NCI-H510A treated with DMSO at 0.1 percent for 48 hours (cell line): ENCODE measurements at regions not wholly inside any gene's neighbourhood (a gene's known extent, or its start where the extent isn't known, plus 50 kb on each side); places are given as distances from the start of the nearest gene placed in this dataset.
"Not testable (repeated sequence)": the region's sequence is repeated elsewhere in the genome, so short reads cannot be mapped to it uniquely, and the experiment has no call there.

Experiments used
- DNase-seq: peaks from one replicate; lab custom pipeline; 2025; lab: John Stamatoyannopoulos, UW

- no peak for DNase-seq
Observed at GRCh38 chr15:35929740-35930444, 383.9 kb upstream of the DPH6 start.

- DNase-seq: no peak
Observed at GRCh38 chr15:35931799-35932341, 385.9 kb upstream of the DPH6 start.

GRCh38 chr15:35932531-35932930 lies 386.6 kb upstream of the DPH6 start:
- no peak for DNase-seq

GRCh38 chr15:35933531-35933930 lies 387.6 kb upstream of the DPH6 start:
- DNase-seq: no peak

- DNase-seq: no peak
Observed at GRCh38 chr15:35934383-35935049, 388.6 kb upstream of the DPH6 start.

- no peak for DNase-seq
Observed at GRCh38 chr15:35936284-35936683, 390.3 kb upstream of the DPH6 start.

GRCh38 chr15:35937380-35937779 lies 391.4 kb upstream of the DPH6 start:
- no peak for DNase-seq

- DNase-seq: no peak
Observed at GRCh38 chr15:35944945-35945585, 399.1 kb upstream of the DPH6 start.

- no peak for DNase-seq
Observed at GRCh38 chr15:35953424-35953823, 407.5 kb upstream of the DPH6 start.

- DNase-seq: no peak
Observed at GRCh38 chr15:35956056-35956455, 410.1 kb upstream of the DPH6 start.

GRCh38 chr15:35958021-35958420 lies 412.1 kb upstream of the DPH6 start:
- peak; percentile 15 for DNase-seq

GRCh38 chr15:35958975-35959374 lies 413.0 kb upstream of the DPH6 start:
- no peak for DNase-seq

GRCh38 chr15:35963326-35963725 lies 417.4 kb upstream of the DPH6 start:
- DNase-seq: no peak

- DNase-seq: no peak
Observed at GRCh38 chr15:35966781-35967180, 420.8 kb upstream of the DPH6 start.

- not testable (repeated sequence) for DNase-seq
Observed at GRCh38 chr15:35967968-35968367, 422.0 kb upstream of the DPH6 start.

- DNase-seq: no peak
Observed at GRCh38 chr15:35973029-35973428, 427.1 kb upstream of the DPH6 start.

GRCh38 chr15:35974052-35974451 lies 428.1 kb upstream of the DPH6 start:
- no peak for DNase-seq

- DNase-seq: no peak
Observed at GRCh38 chr15:35975941-35976340, 430.0 kb upstream of the DPH6 start.

GRCh38 chr15:35979608-35980007 lies 433.6 kb upstream of the DPH6 start:
- DNase-seq: no peak

- DNase-seq: no peak
Observed at GRCh38 chr15:35980719-35981118, 434.8 kb upstream of the DPH6 start.

- no peak for DNase-seq
Observed at GRCh38 chr15:35986191-35986721, 440.3 kb upstream of the DPH6 start.

- no peak for DNase-seq
Observed at GRCh38 chr15:35987056-35987455, 441.1 kb upstream of the DPH6 start.

GRCh38 chr15:35991386-35991785 lies 445.4 kb upstream of the DPH6 start:
- no peak for DNase-seq
